B cell (primary cell): ENCODE measurements at regions not wholly inside any gene's neighbourhood (a gene's known extent, or its start where the extent isn't known, plus 50 kb on each side); places are given as distances from the start of the nearest gene placed in this dataset.

ENCODE experiments used
- ATAC-seq: fragments of 200-7000 bp; cut with Tn5 transposase; one replicate; pipeline ENCODE4 v1.10.0; 2021; ENCODE audit warnings: low read depth, mild to moderate bottlenecking, moderate number of reproducible peaks, moderate library complexity
- CTCF ChIA-PET: fragments of 350-600 bp; sonication (Branson Sonifier 250); formaldehyde crosslinking; loops from one replicate; lab custom pipeline; 2021; ENCODE audit warnings: antibody characterized with exemption, inconsistent platforms; lab: Charles Lee
- POLR2A ChIA-PET: fragments of 350-600 bp; sonication (Branson Sonifier 250); formaldehyde crosslinking; loops from one replicate; lab custom pipeline; 2021; ENCODE audit warnings: antibody characterized with exemption; lab: Charles Lee
- DNase-seq: peaks from one replicate; pipeline ENCODE4 v3.0.0; 2013
- H2AFZ ChIP-seq: 2 replicates; pipeline ENCODE4 v1.6.1; 2012; ENCODE audit warnings: mild to moderate bottlenecking, low read depth, low read length; ENCODE audit not compliant: insufficient read depth, poor library complexity, severe bottlenecking
- H3K27ac ChIP-seq, 2 donors: 1 replicate in 1 of 2; 2 replicates in 1 of 2; pipeline ENCODE4 v1.5.1; 2012 to 2013; ENCODE audit warnings: low read length in 2 of 2, mild to moderate bottlenecking in 2 of 2, moderate library complexity in 1 of 2
- H3K27me3 ChIP-seq, 4 experiments: fragments of 200-600 bp in 1 of 4; sonication (generic) in 1 of 4; replicated peaks in 1 of 4; 1 replicate in 2 of 4; 2 replicates in 2 of 4; pipeline versions ENCODE4 v1.6.1 to v1.7.0; 2013 to 2016; ENCODE audit warnings: low read length in 3 of 4, mild to moderate bottlenecking in 2 of 4, mixed read lengths in 1 of 4, moderate library complexity in 1 of 4; ENCODE audit not compliant: insufficient read depth in 4 of 4, control insufficient read depth in 3 of 4; ENCODE audit errors: control extremely low read depth in 1 of 4
- H3K36me3 ChIP-seq, 2 experiments: replicated peaks in 1 of 2; 1 replicate in 1 of 2; 2 replicates in 1 of 2; pipeline versions ENCODE4 v1.6.1 to v1.7.1; 2013; ENCODE audit warnings: low read length in 1 of 2; ENCODE audit not compliant: insufficient read depth in 2 of 2, control insufficient read depth in 1 of 2; ENCODE audit errors: control extremely low read depth in 1 of 2, extremely low read depth in 1 of 2
- H3K4me1 ChIP-seq, 2 donors: fragments of 200-600 bp in 1 of 2; sonication (generic) in 1 of 2; 1 replicate in 1 of 2; 2 replicates in 1 of 2; pipeline versions ENCODE4 v1.5.1 to v1.6.1; 2013 to 2017; ENCODE audit warnings: low read length in 2 of 2; ENCODE audit not compliant: control insufficient read depth in 2 of 2, insufficient read depth in 2 of 2
- H3K4me2 ChIP-seq: replicated peaks from 2 replicates; pipeline ENCODE3; 2012; ENCODE audit warnings: mild to moderate bottlenecking, low read depth, low read length; ENCODE audit not compliant: poor library complexity, severe bottlenecking
- H3K4me3 ChIP-seq, 5 experiments: fragments of 200-600 bp in 1 of 5; sonication (generic) in 1 of 5; 1 replicate in 3 of 5; 2 replicates in 2 of 5; pipeline versions ENCODE4 v1.5.1 to v1.7.0; 2011 to 2016; ENCODE audit warnings: low read length in 4 of 5, mild to moderate bottlenecking in 4 of 5, low read depth in 2 of 5, control low read depth in 1 of 5, moderate library complexity in 1 of 5; ENCODE audit not compliant: insufficient read depth in 1 of 5; ENCODE audit errors: control extremely low read depth in 1 of 5, extremely low read depth in 1 of 5
- H3K79me2 ChIP-seq: fragments of 200-600 bp; sonication (generic); one replicate; pipeline ENCODE4 v1.6.0; 2016; ENCODE audit warnings: low read length; ENCODE audit not compliant: control insufficient read depth, insufficient read depth
- H3K9ac ChIP-seq: fragments of 200-600 bp; sonication (generic); 2 replicates; pipeline ENCODE4 v1.6.1; 2017; ENCODE audit warnings: mild to moderate bottlenecking, low read length, moderate library complexity
- H3K9me3 ChIP-seq, 3 donors: one replicate each; pipeline versions ENCODE4 v1.6.1 to v1.7.1; 2013; ENCODE audit warnings: low read length in 2 of 3; ENCODE audit not compliant: control insufficient read depth in 2 of 3, insufficient read depth in 1 of 3; ENCODE audit errors: control extremely low read depth in 1 of 3
- H4K20me1 ChIP-seq: 2 replicates; pipeline ENCODE4 v1.6.0; 2012; ENCODE audit warnings: mild to moderate bottlenecking, low read length; ENCODE audit not compliant: insufficient read depth, control insufficient read depth, poor library complexity, severe bottlenecking
- H3K27ac Mint-ChIP-seq: one replicate; pipeline ENCODE4 v1.8.0; 2021; ENCODE audit warnings: mixed read lengths
- H3K27me3 Mint-ChIP-seq: one replicate; pipeline ENCODE4 v1.8.0; 2021; ENCODE audit warnings: mixed read lengths
- H3K4me1 Mint-ChIP-seq: one replicate; pipeline ENCODE4 v1.8.0; 2021; ENCODE audit warnings: mixed read lengths
- H3K4me3 Mint-ChIP-seq: one replicate; pipeline ENCODE4 v1.8.0; 2021; ENCODE audit warnings: mixed read lengths
- H3K9me3 Mint-ChIP-seq: one replicate; pipeline ENCODE4 v1.8.0; 2022; ENCODE audit warnings: mixed read lengths; ENCODE audit not compliant: insufficient read depth
- CTCF ChIP-seq: fragments of 200-600 bp; IDR thresholded peaks from one replicate; pipeline ENCODE4 v1.8.0; 2022; ENCODE audit warnings: antibody characterized with exemption, mild to moderate bottlenecking
- EZH2 ChIP-seq: IDR thresholded peaks from 2 replicates; pipeline ENCODE4 v1.6.1; 2012; ENCODE audit warnings: borderline replicate concordance, low read depth, mild to moderate bottlenecking, moderate library complexity, low read length; ENCODE audit not compliant: insufficient read depth, poor library complexity, severe bottlenecking
- WGBS: methylation state at CpG from one replicate; pipeline ENCODE4 v1.1.5; 2013; ENCODE audit warnings: missing lambda C conversion rate; ENCODE audit not compliant: insufficient coverage; 5-methylcytosine and 5-hydroxymethylcytosine counted together
- intact Hi-C: fragments of 100-400 bp; cut with micrococcal nuclease; formaldehyde crosslinking; loops from one replicate; pipeline ENCODE4 v1.10.0; 2022

GRCh38 chr5:174599992-174600391 lies 124.4 kb upstream of the MSX2 start:
- Histone ChIP-seq H3K9me3 (peaks cover 0 to 10% (median 0%) of the 10 kb centered on the region in 3 donors), H3K36me3 (no peaks in the 10 kb centered on the region), H4K20me1 (no peaks in the 10 kb centered on the region), H3K4me2 (no peak overlapping the region), H3K27me3 (no peaks in the 10 kb centered on the region), H3K4me1 (no peaks in the 10 kb centered on the region), H3K79me2 (no peaks in the 10 kb centered on the region), H2AFZ (no peak overlapping the region), H3K27ac (no peak overlapping the region), H3K4me3 (no peak overlapping the region), H3K9ac (no peak overlapping the region)
- peaks cover 4% of the 10 kb centered on the region for H3K27me3 Mint-ChIP-seq
- DNase-seq (no peak), ATAC-seq (no peak)
- no peak overlapping the region for H3K4me3 Mint-ChIP-seq
- WGBS = 8% methylated on average over 4 of the region's 6 CpGs
- CTCF ChIA-PET = no interaction called here
- no peak for TF ChIP-seq EZH2
- no peak for TF ChIP-seq CTCF
- H3K9me3 Mint-ChIP-seq = no peaks in the 10 kb centered on the region
- H3K27ac Mint-ChIP-seq = no peak overlapping the region
- POLR2A ChIA-PET = no interaction called here
- H3K4me1 Mint-ChIP-seq = no peaks in the 10 kb centered on the region
- intact Hi-C loops = no loop called here

DNA sequence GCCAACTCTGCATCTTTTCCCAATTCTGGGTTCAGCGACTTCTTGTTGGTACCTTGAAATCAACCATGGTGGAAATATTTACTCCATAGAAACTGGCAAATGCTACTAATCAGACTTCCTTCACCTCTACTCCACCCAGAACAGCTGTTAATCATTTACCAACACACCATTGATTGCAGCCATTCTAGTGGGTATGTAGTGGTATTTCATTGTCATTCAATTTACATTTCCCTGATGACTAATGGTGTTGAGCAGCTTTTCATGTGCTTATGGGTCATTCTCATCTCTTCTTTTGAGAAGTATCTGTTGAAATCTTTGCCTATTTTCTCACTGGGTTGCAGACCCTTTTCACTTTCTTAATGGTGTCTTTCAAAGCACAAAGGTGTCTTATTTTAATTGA lies 122.4 kb upstream of the MSX2 start:
- ATAC-seq (no peak), DNase-seq (no peak)
- H3K9ac ChIP-seq = no peak overlapping the region
- H3K27ac ChIP-seq = no peak overlapping the region
- ChIA-PET POLR2A (no interaction called here), CTCF (no interaction called here)
- TF ChIP-seq EZH2 = no peak
- no peak for TF ChIP-seq CTCF
- H3K27me3 ChIP-seq = no peaks in the 10 kb centered on the region
- H3K36me3 ChIP-seq = no peaks in the 10 kb centered on the region
- H3K4me1 ChIP-seq = no peaks in the 10 kb centered on the region
- Mint-ChIP-seq H3K27ac (no peak overlapping the region), H3K4me3 (no peak overlapping the region), H3K4me1 (no peaks in the 10 kb centered on the region), H3K27me3 (peaks cover 4% of the 10 kb centered on the region), H3K9me3 (no peaks in the 10 kb centered on the region)
- 100% methylated on average over 1 of the region's 1 CpG for WGBS
- no peak overlapping the region for H3K4me3 ChIP-seq
- no peak overlapping the region for H2AFZ ChIP-seq
- H3K9me3 ChIP-seq = peaks cover 0 to 10% (median 0%) of the 10 kb centered on the region in 3 donors
- intact Hi-C loops = no loop called here
- no peak overlapping the region for H3K4me2 ChIP-seq
- no peaks in the 10 kb centered on the region for H3K79me2 ChIP-seq
- no peaks in the 10 kb centered on the region for H4K20me1 ChIP-seq
